Caki2 (cell line): ENCODE measurements at regions not wholly inside any gene's neighbourhood (a gene's known extent, or its start where the extent isn't known, plus 50 kb on each side); places are given as distances from the start of the nearest gene placed in this dataset.
"Not testable (repeated sequence)": the region's sequence is repeated elsewhere in the genome, so short reads cannot be mapped to it uniquely, and the experiment has no call there.

Source experiments
- DNase-seq: peaks from one replicate; pipeline ENCODE4 v3.0.0-alpha.2; 2015; ENCODE audit warnings: low read depth
- in situ Hi-C: cut with HindIII; loops from 2 replicates; pipeline ENCODE4 v1.10.0; 2016; ENCODE audit warnings: low sequenced_read_pairs, low pct_unique_long_range_greater_than_20kb, mixed read lengths

GRCh38 chr2:240369801-240370585 is 65.5 kb upstream of the GPC1 start:
- peak; percentile 73 for DNase-seq
- in situ Hi-C loops: no loop called here

- in situ Hi-C loops: no loop called here
Measured at GRCh38 chr2:240371129-240372000, 64.1 kb upstream of the GPC1 start.

GRCh38 chr2:240372101-240372500 is 63.4 kb upstream of the GPC1 start:
- DNase-seq: no peak
- in situ Hi-C loops: no loop called here

More at GRCh38 chr2:240371129-240372000, 64.1 kb upstream of the GPC1 start:
- DNase-seq: no peak

- no peak for DNase-seq
- in situ Hi-C loops: no loop called here
Measured at GRCh38 chr2:240373289-240373885, 62.1 kb upstream of the GPC1 start.

- peak; percentile 81 for DNase-seq
- in situ Hi-C loops: no loop called here
Measured at GRCh38 chr2:240374085-240374907, 61.2 kb upstream of the GPC1 start.

GRCh38 chr2:240375024-240375645 is 60.3 kb upstream of the GPC1 start:
- DNase-seq: no peak
- in situ Hi-C loops: no loop called here

GRCh38 chr2:240376739-240377138 is 58.7 kb upstream of the GPC1 start:
- in situ Hi-C loops: no loop called here
- no peak for DNase-seq

GRCh38 chr2:240377366-240377765 is 58.1 kb upstream of the GPC1 start:
- DNase-seq: no peak
- in situ Hi-C loops: no loop called here

- DNase-seq: no peak
- in situ Hi-C loops: no loop called here
Measured at GRCh38 chr2:240379089-240379636, 56.3 kb upstream of the GPC1 start.

- DNase-seq: no peak
Measured at GRCh38 chr2:240383099-240383758, 52.2 kb upstream of the GPC1 start.

GRCh38 chr2:240383871-240384700 is 51.4 kb upstream of the GPC1 start:
- in situ Hi-C loops: no loop called here
- DNase-seq: no peak

More at GRCh38 chr2:240383099-240383758, 52.2 kb upstream of the GPC1 start:
- in situ Hi-C loops: no loop called here

GRCh38 chr2:240384711-240385450 is 50.6 kb upstream of the GPC1 start:
- DNase-seq: no peak
- in situ Hi-C loops: no loop called here

- in situ Hi-C loops, DNase-seq: not testable (repeated sequence)
Measured at GRCh38 chr2:240385451-240386161, 49.9 kb upstream of the GPC1 start.
